ENCODE measurements at regions not wholly inside any gene's neighbourhood (a gene's known extent, or its start where the extent isn't known, plus 50 kb on each side); places are given as distances from the start of the nearest gene placed in this dataset.

DNA sequence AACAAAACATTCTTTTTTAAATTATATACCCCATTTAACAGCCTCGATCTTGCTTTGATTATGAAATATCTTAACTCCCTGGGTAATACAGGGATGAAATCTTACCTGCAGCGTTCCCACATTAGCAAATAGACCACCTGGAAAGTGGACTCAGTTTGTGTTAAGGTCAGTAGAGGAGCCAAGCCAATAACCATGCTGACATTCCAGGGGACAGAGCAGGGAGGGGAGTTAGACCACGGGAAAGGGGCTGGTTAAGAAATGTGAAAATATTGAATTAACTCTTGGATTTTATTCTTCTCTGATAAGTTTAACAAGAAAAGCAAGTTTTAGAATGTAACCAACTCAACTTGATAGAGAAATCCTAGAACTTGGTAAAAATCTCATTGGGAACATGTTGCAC lies 144.9 kb upstream of the CLEC14A start:
- H3K36me3 ChIP-seq, result no peaks in the 10 kb centered on the region
- no peaks in the 10 kb centered on the region for H3K27me3 ChIP-seq
- H3K4me3 ChIP-seq, result no peak overlapping the region
- no peak for DNase-seq (ENCODE audit: low read depth in 1 of 2, low spot score in 1 of 2)
- TF ChIP-seq, protein P1, sequence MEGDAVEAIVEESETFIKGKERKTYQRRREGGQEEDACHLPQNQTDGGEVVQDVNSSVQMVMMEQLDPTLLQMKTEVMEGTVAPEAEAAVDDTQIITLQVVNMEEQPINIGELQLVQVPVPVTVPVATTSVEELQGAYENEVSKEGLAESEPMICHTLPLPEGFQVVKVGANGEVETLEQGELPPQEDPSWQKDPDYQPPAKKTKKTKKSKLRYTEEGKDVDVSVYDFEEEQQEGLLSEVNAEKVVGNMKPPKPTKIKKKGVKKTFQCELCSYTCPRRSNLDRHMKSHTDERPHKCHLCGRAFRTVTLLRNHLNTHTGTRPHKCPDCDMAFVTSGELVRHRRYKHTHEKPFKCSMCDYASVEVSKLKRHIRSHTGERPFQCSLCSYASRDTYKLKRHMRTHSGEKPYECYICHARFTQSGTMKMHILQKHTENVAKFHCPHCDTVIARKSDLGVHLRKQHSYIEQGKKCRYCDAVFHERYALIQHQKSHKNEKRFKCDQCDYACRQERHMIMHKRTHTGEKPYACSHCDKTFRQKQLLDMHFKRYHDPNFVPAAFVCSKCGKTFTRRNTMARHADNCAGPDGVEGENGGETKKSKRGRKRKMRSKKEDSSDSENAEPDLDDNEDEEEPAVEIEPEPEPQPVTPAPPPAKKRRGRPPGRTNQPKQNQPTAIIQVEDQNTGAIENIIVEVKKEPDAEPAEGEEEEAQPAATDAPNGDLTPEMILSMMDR (IDR thresholded peaks at IDR 0.05; ENCODE audit: low read depth, low read length), result no peak
- no peaks in the 10 kb centered on the region for H3K9me3 ChIP-seq (ENCODE audit: low read depth)
- peaks cover 3% of the 10 kb centered on the region for H3K4me1 ChIP-seq (ENCODE audit: low read depth)
- no peak overlapping the region for H3K27ac ChIP-seq

DNA sequence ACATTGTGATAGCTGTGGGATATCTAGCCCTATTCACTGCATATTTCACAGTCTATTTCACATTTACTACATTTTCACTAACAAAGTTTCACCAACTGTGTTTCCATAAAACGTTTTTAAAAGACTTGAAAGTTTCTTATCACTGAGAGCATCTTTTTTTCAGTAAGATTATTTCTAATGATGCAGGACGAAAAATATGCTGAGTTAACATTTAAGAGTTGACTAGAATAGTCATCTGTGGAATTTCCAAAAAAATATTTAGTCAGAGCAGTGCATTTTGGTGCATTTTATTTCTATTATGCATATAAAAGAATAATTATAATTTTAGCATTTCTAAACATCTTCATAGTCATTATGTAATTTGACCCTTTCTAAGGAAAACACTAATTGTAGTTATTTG lies 143.8 kb upstream of the CLEC14A start:
- DNase-seq (ENCODE audit: low read depth in 1 of 2, low spot score in 1 of 2), result no peak
- TF ChIP-seq, protein P1 (IDR thresholded peaks at IDR 0.05; ENCODE audit: low read depth, low read length), result no peak
- Histone ChIP-seq H3K27ac (no peak overlapping the region), H3K4me1 (ENCODE audit: low read depth) (no peaks in the 10 kb centered on the region), H3K36me3 (no peaks in the 10 kb centered on the region), H3K9me3 (ENCODE audit: low read depth) (no peaks in the 10 kb centered on the region), H3K4me3 (no peak overlapping the region), H3K27me3 (no peaks in the 10 kb centered on the region)

- Histone ChIP-seq H3K36me3 (no peaks in the 10 kb centered on the region), H3K9me3 (ENCODE audit: low read depth) (no peaks in the 10 kb centered on the region), H3K27ac (no peak overlapping the region), H3K4me1 (ENCODE audit: low read depth) (no peaks in the 10 kb centered on the region), H3K27me3 (no peaks in the 10 kb centered on the region), H3K4me3 (no peak overlapping the region)
- no peak for DNase-seq (ENCODE audit: low read depth in 1 of 2, low spot score in 1 of 2)
- TF ChIP-seq, protein P1 (IDR thresholded peaks at IDR 0.05; ENCODE audit: low read depth, low read length), result no peak
These were observed 138.9 kb upstream of the CLEC14A start for GRCh38 chr14:38394767-38395166.

DNA sequence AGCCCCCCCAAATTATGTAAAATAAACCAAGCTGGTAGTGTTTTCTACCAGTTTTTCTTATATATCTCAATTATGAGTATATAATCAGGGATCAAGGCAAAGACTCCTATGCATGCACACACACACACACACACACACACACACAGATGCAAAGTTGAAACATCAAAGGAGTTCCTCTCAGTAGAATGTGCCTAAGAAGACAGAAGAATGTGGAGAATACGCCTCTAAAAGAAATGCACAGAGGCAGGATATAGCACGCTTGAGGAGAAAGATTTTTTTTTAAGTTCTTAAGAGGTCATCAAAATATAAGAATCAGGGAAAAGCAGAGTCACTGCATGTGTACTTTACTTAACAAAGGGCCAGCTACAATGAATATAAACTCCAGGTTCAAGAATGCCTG lies 138.2 kb upstream of the CLEC14A start:
- no peaks in the 10 kb centered on the region for H3K27me3 ChIP-seq
- DNase-seq (ENCODE audit: low read depth in 1 of 2, low spot score in 1 of 2), result no peak
- TF ChIP-seq, protein P1 (IDR thresholded peaks at IDR 0.05; ENCODE audit: low read depth, low read length), result no peak
- no peaks in the 10 kb centered on the region for H3K4me1 ChIP-seq (ENCODE audit: low read depth)
- no peak overlapping the region for H3K27ac ChIP-seq
- H3K4me3 ChIP-seq, result no peak overlapping the region
- H3K36me3 ChIP-seq, result no peaks in the 10 kb centered on the region
- no peaks in the 10 kb centered on the region for H3K9me3 ChIP-seq (ENCODE audit: low read depth)

DNA sequence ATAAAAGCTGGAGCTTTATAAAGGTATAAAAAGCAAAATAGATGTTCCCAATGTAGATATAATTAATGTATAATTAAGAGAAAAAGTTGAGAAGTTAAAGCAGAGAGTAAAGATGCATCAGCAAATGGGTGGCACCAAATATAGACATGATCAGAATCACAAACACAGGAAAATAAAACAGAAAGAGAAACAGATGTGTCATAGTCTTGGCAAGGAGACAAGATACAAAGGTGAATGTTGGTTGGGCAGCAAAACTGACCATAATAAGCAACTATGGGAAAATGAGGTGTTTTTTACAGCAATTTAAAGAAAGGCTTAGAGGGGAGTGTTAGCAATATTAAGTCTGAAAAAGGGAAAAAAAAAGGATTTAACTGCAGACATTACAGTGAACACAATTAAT lies 135.4 kb upstream of the CLEC14A start:
- H3K4me1 ChIP-seq (ENCODE audit: low read depth), result no peaks in the 10 kb centered on the region
- H3K4me3 ChIP-seq, result no peak overlapping the region
- TF ChIP-seq, protein P1 (IDR thresholded peaks at IDR 0.05; ENCODE audit: low read depth, low read length), result no peak
- no peaks in the 10 kb centered on the region for H3K9me3 ChIP-seq (ENCODE audit: low read depth)
- H3K27me3 ChIP-seq, result no peaks in the 10 kb centered on the region
- H3K27ac ChIP-seq, result no peak overlapping the region
- no peaks in the 10 kb centered on the region for H3K36me3 ChIP-seq
- DNase-seq (ENCODE audit: low read depth in 1 of 2, low spot score in 1 of 2), result peak in 1 of 2 donors; percentile 56

GRCh38 chr14:38389681-38390080 lies 133.8 kb upstream of the CLEC14A start:
- no peaks in the 10 kb centered on the region for H3K4me1 ChIP-seq (ENCODE audit: low read depth)
- no peaks in the 10 kb centered on the region for H3K36me3 ChIP-seq
- no peak overlapping the region for H3K27ac ChIP-seq
- no peaks in the 10 kb centered on the region for H3K9me3 ChIP-seq (ENCODE audit: low read depth)
- no peak overlapping the region for H3K4me3 ChIP-seq
- no peak for DNase-seq (ENCODE audit: low read depth in 1 of 2, low spot score in 1 of 2)
- no peaks in the 10 kb centered on the region for H3K27me3 ChIP-seq
- TF ChIP-seq, protein P1 (IDR thresholded peaks at IDR 0.05; ENCODE audit: low read depth, low read length), result no peak
